Endothelial cell (in vitro differentiated cells): ENCODE measurements at regions not wholly inside any gene's neighbourhood (a gene's known extent, or its start where the extent isn't known, plus 50 kb on each side); places are given as distances from the start of the nearest gene placed in this dataset.

Source experiments
- DNase-seq: peaks from one replicate; pipeline ENCODE4 v3.0.0; 2021; ENCODE audit warnings: low spot score
- H3K27ac Mint-ChIP-seq: one replicate; pipeline ENCODE4 v1.8.0; 2021; ENCODE audit warnings: mixed read lengths, inconsistent platforms; ENCODE audit not compliant: unreplicated experiment
- H3K27me3 Mint-ChIP-seq: one replicate; pipeline ENCODE4 v1.8.0; 2021; ENCODE audit warnings: mild to moderate bottlenecking, moderate library complexity, mixed read lengths, inconsistent platforms; ENCODE audit not compliant: unreplicated experiment
- H3K36me3 Mint-ChIP-seq: one replicate; pipeline ENCODE4 v1.8.0; 2021; ENCODE audit warnings: mild to moderate bottlenecking, low read depth, mixed read lengths, inconsistent platforms; ENCODE audit not compliant: unreplicated experiment
- H3K4me1 Mint-ChIP-seq: one replicate; pipeline ENCODE4 v1.8.0; 2021; ENCODE audit warnings: mild to moderate bottlenecking, mixed read lengths, inconsistent platforms; ENCODE audit not compliant: unreplicated experiment
- H3K4me3 Mint-ChIP-seq: one replicate; pipeline ENCODE4 v1.8.0; 2021; ENCODE audit warnings: mild to moderate bottlenecking, mixed read lengths, inconsistent platforms; ENCODE audit not compliant: unreplicated experiment
- H3K9me3 Mint-ChIP-seq: one replicate; pipeline ENCODE4 v1.8.0; 2021; ENCODE audit warnings: mixed read lengths, inconsistent platforms; ENCODE audit not compliant: unreplicated experiment
- TF ChIP-seq, protein P1 (sequence below): fragments of 200-600 bp; sonication (generic); IDR thresholded peaks from one replicate; pipeline ENCODE4 v1.5.0; 2021; ENCODE audit warnings: antibody characterized with exemption; ENCODE audit not compliant: unreplicated experiment

DNA sequence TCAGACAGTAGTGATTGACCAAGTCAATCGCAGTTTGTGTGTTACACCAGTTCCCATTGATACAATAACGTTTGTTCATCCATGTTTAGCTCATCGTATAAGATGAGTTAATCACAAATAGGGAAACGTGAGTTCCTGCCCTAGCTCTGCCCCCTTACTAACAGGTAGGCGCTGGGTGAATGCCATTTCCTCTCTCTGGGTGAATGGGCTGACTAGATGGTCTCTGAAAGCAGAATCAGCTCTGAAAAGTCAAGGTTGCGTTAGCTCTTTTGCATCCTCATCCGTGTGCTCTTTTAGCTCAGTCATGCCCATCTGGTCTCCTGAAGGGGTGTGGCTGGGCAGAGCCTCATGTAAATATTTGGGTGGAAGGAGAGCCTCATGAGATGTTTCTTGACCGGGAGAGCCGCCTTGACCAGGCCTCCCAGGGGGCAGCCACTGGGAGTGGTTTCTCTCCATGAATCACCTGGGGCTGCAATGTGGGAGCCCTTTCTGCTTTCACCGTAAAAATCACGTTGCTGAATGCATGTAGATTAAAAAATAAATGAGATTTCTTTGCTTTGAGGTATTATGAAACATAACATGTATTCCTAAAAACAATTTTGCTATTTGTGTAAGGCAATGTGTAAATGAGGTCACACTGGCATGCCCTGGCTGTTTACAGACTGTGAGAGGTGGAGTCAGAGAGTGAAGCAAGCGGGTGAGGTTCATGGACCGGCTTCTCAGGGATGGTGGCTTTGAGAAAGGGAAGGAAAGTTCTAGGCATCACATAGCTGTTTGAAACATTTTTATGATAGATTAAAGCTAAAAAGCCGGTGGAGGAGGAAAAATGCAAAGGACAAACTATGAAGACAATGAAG is 108.4 kb upstream of the RASGRP1 start:
- Mint-ChIP-seq H3K27ac (no peak overlapping the region), H3K4me1 (peaks cover 2% of the 10 kb centered on the region), H3K4me3 (no peak overlapping the region), H3K36me3 (no peaks in the 10 kb centered on the region), H3K9me3 (no peaks in the 10 kb centered on the region), H3K27me3 (no peaks in the 10 kb centered on the region)
- DNase-seq, result no peak
- TF ChIP-seq, protein P1, sequence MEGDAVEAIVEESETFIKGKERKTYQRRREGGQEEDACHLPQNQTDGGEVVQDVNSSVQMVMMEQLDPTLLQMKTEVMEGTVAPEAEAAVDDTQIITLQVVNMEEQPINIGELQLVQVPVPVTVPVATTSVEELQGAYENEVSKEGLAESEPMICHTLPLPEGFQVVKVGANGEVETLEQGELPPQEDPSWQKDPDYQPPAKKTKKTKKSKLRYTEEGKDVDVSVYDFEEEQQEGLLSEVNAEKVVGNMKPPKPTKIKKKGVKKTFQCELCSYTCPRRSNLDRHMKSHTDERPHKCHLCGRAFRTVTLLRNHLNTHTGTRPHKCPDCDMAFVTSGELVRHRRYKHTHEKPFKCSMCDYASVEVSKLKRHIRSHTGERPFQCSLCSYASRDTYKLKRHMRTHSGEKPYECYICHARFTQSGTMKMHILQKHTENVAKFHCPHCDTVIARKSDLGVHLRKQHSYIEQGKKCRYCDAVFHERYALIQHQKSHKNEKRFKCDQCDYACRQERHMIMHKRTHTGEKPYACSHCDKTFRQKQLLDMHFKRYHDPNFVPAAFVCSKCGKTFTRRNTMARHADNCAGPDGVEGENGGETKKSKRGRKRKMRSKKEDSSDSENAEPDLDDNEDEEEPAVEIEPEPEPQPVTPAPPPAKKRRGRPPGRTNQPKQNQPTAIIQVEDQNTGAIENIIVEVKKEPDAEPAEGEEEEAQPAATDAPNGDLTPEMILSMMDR, result no peak

DNA sequence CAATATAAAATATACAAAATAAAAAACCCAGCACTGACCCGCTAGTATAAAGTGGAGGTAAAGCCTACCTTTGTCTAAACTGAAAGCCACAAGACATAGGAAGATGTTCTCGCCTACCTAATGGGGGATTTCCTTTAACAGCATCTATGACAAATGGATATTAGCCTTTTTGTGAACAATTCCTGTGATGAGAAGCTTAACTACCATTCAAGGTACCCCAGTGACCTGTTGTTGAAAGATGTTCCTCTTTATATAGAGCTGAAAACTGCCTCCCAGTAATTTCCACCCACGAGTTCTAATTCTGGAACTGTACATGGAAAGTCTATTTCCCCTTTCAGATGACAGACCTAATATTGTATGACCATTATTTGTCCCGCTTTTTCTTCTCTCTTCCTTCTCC is 109.8 kb upstream of the RASGRP1 start:
- TF ChIP-seq, protein P1, result no peak
- Mint-ChIP-seq H3K27me3 (no peaks in the 10 kb centered on the region), H3K27ac (no peak overlapping the region), H3K4me1 (peaks cover 2% of the 10 kb centered on the region), H3K4me3 (no peak overlapping the region), H3K9me3 (no peaks in the 10 kb centered on the region), H3K36me3 (no peaks in the 10 kb centered on the region)
- DNase-seq, result no peak

DNA sequence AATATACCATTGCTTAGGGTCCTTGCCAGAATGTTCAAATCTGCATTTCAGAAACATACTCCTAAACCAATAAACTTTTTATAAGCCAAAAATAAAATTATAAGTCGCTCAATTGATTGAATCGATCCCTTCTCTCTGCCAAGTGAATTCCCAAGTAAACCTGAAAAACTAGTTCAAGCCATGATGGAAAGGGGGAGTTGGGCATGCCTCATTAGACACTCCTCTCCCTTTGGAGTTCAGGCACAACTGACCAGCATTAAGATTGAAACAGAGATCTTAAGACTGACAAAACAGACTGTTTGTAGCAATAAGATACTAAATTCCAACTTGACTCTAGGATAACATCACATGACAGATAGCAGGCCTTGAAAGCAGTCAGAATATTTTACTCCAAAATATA is 113.7 kb upstream of the RASGRP1 start:
- H3K27ac Mint-ChIP-seq, result no peak overlapping the region
- no peaks in the 10 kb centered on the region for H3K36me3 Mint-ChIP-seq
- H3K9me3 Mint-ChIP-seq, result no peaks in the 10 kb centered on the region
- peaks cover 2% of the 10 kb centered on the region for H3K4me1 Mint-ChIP-seq
- H3K27me3 Mint-ChIP-seq, result no peaks in the 10 kb centered on the region
- DNase-seq, result no peak
- TF ChIP-seq, protein P1, result no peak
- H3K4me3 Mint-ChIP-seq, result no peak overlapping the region

DNA sequence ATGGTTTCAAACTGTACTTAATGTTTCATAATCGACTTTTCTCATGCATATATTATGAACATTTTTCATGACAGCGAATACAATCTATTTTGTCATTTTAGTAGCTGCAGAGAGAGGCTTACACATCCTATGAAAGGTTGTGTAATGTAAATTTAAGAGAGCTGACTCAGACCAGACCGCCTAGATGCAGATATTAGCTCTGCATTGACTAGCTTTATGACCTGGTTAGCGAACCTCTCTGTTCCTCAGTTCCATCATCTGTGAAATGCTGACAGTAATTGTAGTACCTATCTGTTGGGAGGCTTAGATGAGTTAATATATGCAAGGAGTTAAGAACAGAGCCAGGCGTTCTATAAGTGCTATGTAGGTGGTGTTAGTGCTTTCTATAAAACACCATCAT is 116.2 kb upstream of the RASGRP1 start:
- H3K27me3 Mint-ChIP-seq, result no peaks in the 10 kb centered on the region
- no peaks in the 10 kb centered on the region for H3K9me3 Mint-ChIP-seq
- no peaks in the 10 kb centered on the region for H3K36me3 Mint-ChIP-seq
- TF ChIP-seq, protein P1, result no peak
- no peak overlapping the region for H3K4me3 Mint-ChIP-seq
- H3K27ac Mint-ChIP-seq, result no peak overlapping the region
- peaks cover 2% of the 10 kb centered on the region for H3K4me1 Mint-ChIP-seq
- DNase-seq, result no peak

DNA sequence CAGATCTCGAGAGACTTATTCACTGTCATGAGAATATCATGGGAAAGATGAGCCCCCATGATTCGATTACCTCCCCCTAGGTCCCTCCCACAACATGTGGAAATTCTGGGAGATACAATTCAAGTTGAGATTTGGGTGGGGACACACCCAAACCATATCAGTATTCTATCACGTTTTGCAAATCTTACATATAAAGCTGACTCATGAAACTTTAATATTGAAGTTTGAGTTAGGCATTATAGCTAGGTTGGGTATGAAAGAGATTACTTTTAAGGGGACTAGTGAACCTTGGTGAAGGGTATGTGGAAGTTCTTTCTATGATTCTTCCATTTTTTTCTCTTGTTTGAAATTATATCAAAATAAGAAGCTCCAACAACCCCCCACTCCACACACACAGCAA is 117.7 kb upstream of the RASGRP1 start:
- no peaks in the 10 kb centered on the region for H3K27me3 Mint-ChIP-seq
- H3K27ac Mint-ChIP-seq, result no peak overlapping the region
- TF ChIP-seq, protein P1, result no peak
- DNase-seq, result no peak
- no peaks in the 10 kb centered on the region for H3K9me3 Mint-ChIP-seq
- H3K36me3 Mint-ChIP-seq, result no peaks in the 10 kb centered on the region
- H3K4me1 Mint-ChIP-seq, result no peaks in the 10 kb centered on the region
- H3K4me3 Mint-ChIP-seq, result no peak overlapping the region
